ENCODE measurements at regions not wholly inside any gene's neighbourhood (a gene's known extent, or its start where the extent isn't known, plus 50 kb on each side); places are given as distances from the start of the nearest gene placed in this dataset.

DNA sequence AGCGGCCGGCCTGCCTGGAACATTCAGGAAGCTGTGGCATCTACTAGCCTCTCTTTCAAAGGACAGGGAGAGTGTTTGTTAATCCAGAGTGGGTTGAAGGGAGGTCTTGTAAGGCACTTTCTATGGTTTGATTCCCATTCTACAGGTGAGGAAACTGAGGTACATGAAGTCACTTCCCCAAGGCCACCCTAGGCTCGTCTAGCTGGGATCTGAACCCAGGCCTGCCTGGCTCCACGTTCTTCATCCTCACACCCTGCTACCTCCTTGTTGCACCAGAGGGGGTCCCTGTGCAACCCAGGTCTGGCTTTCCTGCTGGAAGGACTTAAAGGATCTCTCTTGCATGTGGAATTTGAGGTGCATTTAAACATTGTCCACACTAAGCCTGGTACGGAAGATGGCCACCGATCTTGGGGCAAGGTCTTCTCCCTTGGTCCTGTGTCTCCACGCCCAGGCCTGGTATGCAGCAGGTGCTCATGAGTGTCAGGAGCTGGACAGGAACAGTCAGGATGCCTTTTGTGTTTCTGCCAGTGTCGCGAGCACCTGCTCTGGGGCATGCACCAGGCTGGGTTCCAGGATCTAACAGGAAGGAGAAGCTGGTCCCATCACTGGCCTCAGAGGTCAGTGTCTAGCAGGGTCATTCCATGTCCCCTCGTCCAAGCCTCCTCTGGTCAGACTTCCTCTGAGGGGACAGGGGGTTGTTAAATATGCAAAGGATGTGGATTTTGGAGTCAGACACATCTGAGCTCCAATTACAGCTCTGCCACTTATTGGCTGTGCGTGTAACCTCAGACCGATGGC is 103.2 kb upstream of the RUNX3 start:
- TF ChIP-seq, protein P1, sequence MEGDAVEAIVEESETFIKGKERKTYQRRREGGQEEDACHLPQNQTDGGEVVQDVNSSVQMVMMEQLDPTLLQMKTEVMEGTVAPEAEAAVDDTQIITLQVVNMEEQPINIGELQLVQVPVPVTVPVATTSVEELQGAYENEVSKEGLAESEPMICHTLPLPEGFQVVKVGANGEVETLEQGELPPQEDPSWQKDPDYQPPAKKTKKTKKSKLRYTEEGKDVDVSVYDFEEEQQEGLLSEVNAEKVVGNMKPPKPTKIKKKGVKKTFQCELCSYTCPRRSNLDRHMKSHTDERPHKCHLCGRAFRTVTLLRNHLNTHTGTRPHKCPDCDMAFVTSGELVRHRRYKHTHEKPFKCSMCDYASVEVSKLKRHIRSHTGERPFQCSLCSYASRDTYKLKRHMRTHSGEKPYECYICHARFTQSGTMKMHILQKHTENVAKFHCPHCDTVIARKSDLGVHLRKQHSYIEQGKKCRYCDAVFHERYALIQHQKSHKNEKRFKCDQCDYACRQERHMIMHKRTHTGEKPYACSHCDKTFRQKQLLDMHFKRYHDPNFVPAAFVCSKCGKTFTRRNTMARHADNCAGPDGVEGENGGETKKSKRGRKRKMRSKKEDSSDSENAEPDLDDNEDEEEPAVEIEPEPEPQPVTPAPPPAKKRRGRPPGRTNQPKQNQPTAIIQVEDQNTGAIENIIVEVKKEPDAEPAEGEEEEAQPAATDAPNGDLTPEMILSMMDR (conservative IDR thresholded peaks at IDR 0.05; ENCODE audit: low read length): no peak
- TF ChIP-seq EZH2phosphoT487 (IDR thresholded peaks at IDR 0.05; ENCODE audit: borderline replicate concordance, low read depth, low read length): no peak
